ENCODE measurements at regions not wholly inside any gene's neighbourhood (a gene's known extent, or its start where the extent isn't known, plus 50 kb on each side); places are given as distances from the start of the nearest gene placed in this dataset.

GRCh38 chr15:95287720-95288103 lies 1042.8 kb upstream of the NR2F2 start:
- TF ChIP-seq, protein P1, sequence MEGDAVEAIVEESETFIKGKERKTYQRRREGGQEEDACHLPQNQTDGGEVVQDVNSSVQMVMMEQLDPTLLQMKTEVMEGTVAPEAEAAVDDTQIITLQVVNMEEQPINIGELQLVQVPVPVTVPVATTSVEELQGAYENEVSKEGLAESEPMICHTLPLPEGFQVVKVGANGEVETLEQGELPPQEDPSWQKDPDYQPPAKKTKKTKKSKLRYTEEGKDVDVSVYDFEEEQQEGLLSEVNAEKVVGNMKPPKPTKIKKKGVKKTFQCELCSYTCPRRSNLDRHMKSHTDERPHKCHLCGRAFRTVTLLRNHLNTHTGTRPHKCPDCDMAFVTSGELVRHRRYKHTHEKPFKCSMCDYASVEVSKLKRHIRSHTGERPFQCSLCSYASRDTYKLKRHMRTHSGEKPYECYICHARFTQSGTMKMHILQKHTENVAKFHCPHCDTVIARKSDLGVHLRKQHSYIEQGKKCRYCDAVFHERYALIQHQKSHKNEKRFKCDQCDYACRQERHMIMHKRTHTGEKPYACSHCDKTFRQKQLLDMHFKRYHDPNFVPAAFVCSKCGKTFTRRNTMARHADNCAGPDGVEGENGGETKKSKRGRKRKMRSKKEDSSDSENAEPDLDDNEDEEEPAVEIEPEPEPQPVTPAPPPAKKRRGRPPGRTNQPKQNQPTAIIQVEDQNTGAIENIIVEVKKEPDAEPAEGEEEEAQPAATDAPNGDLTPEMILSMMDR (optimal IDR thresholded peaks at IDR 0.05 in 1 of 3, IDR thresholded peaks at IDR 0.05 in 1 of 3, conservative IDR thresholded peaks at IDR 0.05 in 1 of 3; ENCODE audit: extremely low read depth in 1 of 3, insufficient read depth in 2 of 3, low read length in 3 of 3): no peak
- no peak for TF ChIP-seq EZH2 (IDR thresholded peaks at IDR 0.05; ENCODE audit: low read length)

Measured in keratinocyte (primary cell).